ENCODE measurements at regions not wholly inside any gene's neighbourhood (a gene's known extent, or its start where the extent isn't known, plus 50 kb on each side); places are given as distances from the start of the nearest gene placed in this dataset.

DNA sequence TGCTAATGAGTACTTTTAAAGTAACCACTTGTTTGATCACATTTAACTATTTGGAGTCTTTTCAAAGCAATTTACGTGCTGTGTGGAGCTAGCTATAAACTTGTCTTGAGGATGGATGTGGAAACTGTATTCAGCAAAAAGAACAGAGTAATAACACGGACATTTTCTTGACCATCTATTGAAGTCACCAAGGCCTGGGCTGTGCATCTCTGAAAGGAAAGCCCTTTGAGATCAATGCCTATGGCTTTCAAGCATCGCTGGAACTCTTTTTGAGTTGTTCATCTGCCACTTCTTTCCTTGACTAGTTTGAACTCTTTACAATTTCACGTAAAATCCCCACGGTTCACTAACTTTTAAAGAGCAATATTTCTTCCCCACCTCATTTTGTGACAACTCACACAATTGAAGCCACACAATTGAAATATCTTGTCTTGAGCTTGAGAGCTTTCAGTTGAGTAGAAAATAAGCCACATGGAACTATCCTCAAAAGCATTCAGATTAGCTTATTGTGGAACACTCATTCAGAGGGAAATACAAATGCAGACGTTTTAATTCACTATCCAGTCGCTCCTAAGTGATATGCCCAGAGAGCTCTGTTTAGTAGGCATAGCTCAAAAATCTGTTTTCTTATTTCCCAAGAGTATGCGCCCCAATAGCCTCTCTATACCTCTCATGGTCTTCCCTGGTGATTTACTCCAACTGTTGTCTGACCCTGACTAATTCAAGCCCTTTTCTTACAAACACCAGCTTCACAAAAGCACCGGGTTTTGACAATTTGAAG lies 134.9 kb upstream of the SLITRK2 start:
- TF ChIP-seq, protein P1, sequence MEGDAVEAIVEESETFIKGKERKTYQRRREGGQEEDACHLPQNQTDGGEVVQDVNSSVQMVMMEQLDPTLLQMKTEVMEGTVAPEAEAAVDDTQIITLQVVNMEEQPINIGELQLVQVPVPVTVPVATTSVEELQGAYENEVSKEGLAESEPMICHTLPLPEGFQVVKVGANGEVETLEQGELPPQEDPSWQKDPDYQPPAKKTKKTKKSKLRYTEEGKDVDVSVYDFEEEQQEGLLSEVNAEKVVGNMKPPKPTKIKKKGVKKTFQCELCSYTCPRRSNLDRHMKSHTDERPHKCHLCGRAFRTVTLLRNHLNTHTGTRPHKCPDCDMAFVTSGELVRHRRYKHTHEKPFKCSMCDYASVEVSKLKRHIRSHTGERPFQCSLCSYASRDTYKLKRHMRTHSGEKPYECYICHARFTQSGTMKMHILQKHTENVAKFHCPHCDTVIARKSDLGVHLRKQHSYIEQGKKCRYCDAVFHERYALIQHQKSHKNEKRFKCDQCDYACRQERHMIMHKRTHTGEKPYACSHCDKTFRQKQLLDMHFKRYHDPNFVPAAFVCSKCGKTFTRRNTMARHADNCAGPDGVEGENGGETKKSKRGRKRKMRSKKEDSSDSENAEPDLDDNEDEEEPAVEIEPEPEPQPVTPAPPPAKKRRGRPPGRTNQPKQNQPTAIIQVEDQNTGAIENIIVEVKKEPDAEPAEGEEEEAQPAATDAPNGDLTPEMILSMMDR (IDR thresholded peaks at IDR 0.05) = no peak
- no peak for DNase-seq (ENCODE audit: low spot score)
- H3K27ac ChIP-seq = no peak overlapping the region
- no peak overlapping the region for H3K4me3 ChIP-seq

DNA sequence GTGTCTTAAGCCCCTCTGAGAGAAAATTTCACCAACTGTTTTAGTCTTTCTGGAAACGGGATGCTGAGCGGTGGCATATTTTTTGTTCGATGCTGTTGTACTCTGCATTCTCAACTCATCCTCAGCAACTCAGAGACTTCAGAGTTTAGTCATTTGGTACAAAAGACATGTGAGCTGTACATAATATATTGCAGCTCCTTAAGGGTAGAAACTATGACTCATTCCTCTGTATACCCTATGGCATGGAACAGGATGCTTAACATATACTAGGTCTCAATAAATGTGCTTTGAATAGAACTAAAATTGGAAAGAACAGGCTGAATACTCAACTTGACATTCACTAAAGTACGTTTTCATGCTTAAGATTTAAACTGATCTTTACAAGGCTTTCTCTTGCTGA lies 130.5 kb upstream of the SLITRK2 start:
- no peak overlapping the region for H3K27ac ChIP-seq
- TF ChIP-seq, protein P1 (IDR thresholded peaks at IDR 0.05) = no peak
- H3K4me3 ChIP-seq = no peak overlapping the region
- no peak for DNase-seq (ENCODE audit: low spot score)

DNA sequence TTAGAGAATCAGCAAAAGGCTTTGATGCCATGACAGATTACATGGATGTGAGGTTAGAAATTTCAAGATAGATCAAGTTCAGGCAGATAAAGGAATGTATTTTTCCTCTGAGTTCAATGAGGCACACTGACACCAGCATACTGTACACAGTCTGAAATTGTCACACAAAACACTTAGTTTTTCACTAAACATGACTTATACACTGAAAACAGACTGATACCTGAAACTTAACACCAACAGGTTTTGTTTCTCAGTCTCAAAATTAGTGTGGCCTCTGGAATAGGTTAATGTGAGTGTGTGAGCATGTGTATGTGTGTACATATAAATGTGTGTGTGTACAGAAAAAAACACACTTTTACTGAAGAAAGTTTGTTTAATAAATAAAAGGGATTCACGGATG lies 129.9 kb upstream of the SLITRK2 start:
- H3K27ac ChIP-seq = no peak overlapping the region
- TF ChIP-seq, protein P1 (IDR thresholded peaks at IDR 0.05) = no peak
- H3K4me3 ChIP-seq = no peak overlapping the region
- no peak for DNase-seq (ENCODE audit: low spot score)

DNA sequence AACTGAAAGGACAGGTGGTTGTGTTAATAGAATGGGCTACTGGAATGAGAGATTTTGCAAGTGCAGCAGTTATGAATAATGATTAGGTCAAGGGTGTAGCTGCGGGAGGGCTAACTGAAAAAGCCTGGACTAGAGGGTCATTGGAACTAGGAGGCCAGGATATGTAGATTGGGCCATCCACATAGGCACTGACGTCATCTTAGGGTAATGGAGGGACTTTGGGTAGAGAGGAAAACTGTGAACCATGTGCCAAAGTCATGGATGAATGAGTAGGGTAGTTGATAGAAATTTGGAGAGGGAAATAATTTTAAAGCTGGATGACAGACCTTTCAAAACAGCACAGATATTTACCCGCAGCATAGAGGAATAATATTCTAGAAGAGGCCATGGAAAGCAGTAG lies 123.6 kb upstream of the SLITRK2 start:
- TF ChIP-seq, protein P1 (IDR thresholded peaks at IDR 0.05) = no peak
- DNase-seq (ENCODE audit: low spot score) = no peak
- no peak overlapping the region for H3K4me3 ChIP-seq
- no peak overlapping the region for H3K27ac ChIP-seq

DNA sequence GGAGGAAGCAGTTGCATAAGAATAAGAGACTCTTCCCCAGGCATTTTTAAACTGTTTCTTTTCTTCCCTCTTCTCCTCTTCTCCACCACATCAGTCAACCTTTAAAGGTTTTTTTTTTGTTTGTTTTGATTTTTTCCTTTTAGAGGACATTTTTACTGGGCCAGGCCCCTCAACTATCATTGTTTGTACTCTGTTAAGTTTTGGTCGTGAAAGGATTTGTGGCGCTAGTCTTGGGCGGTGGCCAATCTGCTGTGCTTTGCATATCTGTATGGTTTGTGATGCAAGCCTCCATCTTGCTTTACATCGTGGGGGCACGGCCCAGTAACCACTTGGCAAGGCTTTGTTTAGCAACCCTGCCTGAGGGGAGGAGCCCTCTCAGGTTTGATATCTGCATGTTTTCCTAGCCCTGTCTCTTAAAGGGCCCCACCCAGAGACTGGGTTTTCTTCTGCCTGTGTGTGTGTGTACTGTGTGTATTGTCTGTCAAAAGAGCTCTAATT lies 101.9 kb upstream of the SLITRK2 start:
- no peak overlapping the region for H3K4me3 ChIP-seq
- TF ChIP-seq, protein P1 (IDR thresholded peaks at IDR 0.05) = no peak
- H3K27ac ChIP-seq = no peak overlapping the region
- DNase-seq (ENCODE audit: low spot score) = no peak

DNA sequence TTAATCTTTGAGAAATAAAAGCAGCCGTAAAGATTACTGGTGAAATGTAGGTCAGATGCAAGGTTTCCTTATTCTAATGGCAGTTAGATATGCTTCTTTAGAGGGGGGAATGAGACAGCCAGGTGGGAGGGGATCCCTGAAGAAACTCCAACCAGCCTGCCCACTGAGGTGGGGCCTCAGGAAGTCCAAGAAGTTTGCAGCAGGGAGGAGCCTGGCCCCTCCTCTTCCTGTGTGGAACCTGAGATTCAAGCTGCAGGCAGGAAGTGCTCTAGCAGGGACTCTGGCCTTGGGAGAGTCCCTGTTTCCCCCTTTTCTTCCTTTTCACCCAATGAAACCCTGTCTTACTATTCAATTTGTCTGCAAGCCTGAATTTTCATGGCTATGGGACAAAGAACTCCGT lies 101.4 kb upstream of the SLITRK2 start:
- no peak for DNase-seq (ENCODE audit: low spot score)
- H3K27ac ChIP-seq = no peak overlapping the region
- H3K4me3 ChIP-seq = no peak overlapping the region
- TF ChIP-seq, protein P1 (IDR thresholded peaks at IDR 0.05) = no peak

DNA sequence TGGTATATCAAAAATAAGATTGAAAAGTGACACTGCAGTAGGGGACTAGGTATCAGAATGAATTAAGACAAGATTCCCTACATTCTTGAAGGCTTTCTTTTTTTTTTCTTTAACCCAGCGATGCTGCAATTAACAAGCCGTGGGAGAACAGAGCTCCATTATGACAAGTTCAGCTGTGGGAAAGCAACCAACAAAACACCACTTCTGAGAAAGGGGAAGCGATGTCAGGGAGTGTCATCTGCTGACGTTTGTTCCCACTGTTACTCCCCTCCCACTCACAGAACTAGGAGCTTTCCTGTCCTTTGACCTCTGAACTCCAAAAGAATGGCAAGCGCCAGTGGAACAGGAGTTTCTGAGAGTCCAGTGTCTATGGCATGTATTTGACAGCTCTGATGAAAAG lies 90.2 kb upstream of the SLITRK2 start:
- TF ChIP-seq, protein P1 (IDR thresholded peaks at IDR 0.05) = no peak

More for the DNA sequence above, 90.2 kb upstream of the SLITRK2 start:
- no peak overlapping the region for H3K4me3 ChIP-seq
- no peak for DNase-seq (ENCODE audit: low spot score)
- H3K27ac ChIP-seq = no peak overlapping the region

Data from coronary artery (tissue), 2 donors.